ENCODE measurements at regions not wholly inside any gene's neighbourhood (a gene's known extent, or its start where the extent isn't known, plus 50 kb on each side); places are given as distances from the start of the nearest gene placed in this dataset.

DNA sequence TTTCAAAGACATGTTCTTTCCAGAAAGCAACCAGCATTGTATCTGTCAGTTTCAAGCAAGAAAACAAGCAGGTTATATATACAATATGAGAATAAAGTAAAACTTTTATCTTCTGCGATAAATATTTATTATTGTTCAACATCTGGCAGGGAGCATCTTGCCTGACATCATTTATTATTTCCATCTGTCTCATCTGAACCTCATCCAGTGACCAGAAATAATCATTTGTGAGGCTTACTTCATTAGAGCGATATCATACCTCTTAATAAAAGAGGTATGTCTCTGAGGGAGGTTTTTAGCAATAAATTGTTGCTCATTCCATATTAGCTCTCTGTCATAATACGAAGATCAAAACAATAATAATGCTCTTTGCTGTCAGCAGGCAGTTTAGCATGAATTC is 226.1 kb downstream of the CDC14C start:
- no peak for DNase-seq (ENCODE audit: low read depth, low spot score)
- TF ChIP-seq, protein P1, sequence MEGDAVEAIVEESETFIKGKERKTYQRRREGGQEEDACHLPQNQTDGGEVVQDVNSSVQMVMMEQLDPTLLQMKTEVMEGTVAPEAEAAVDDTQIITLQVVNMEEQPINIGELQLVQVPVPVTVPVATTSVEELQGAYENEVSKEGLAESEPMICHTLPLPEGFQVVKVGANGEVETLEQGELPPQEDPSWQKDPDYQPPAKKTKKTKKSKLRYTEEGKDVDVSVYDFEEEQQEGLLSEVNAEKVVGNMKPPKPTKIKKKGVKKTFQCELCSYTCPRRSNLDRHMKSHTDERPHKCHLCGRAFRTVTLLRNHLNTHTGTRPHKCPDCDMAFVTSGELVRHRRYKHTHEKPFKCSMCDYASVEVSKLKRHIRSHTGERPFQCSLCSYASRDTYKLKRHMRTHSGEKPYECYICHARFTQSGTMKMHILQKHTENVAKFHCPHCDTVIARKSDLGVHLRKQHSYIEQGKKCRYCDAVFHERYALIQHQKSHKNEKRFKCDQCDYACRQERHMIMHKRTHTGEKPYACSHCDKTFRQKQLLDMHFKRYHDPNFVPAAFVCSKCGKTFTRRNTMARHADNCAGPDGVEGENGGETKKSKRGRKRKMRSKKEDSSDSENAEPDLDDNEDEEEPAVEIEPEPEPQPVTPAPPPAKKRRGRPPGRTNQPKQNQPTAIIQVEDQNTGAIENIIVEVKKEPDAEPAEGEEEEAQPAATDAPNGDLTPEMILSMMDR (IDR thresholded peaks at IDR 0.05; ENCODE audit: insufficient read depth, low read length, missing control alignments): no peak
- CTCF ChIA-PET: interaction anchor here (0.8 kb wide), 1 partner anchor 851 kb away, joined by 3 read pairs; no protein-coding TSS in a partner anchor
- POLR2A ChIA-PET: interaction anchor here (0.6 kb wide), 1 partner anchor 546 kb away, joined by 3 read pairs; no protein-coding TSS in a partner anchor
- H3K4me3 ChIP-seq (ENCODE audit: low read depth, low read length): no peak overlapping the region

DNA sequence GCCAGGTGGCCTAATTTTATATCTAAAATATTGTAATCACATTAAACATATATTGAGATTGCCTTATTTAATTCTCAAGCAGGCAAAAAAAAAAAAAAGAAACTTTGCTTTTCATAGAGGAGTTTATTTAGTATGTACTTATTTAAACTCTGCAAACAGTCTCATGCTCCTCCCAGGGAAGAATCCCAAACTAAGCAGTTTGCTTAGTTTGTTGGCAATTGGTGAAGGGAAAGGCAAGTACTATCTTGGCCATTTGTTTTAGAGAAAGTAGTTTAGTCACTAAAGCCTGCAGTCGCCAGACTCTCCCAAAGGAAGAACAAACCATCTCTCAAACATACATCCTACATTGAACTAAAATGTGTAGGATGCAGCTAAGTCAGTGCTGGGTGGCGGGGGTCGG is 226.8 kb downstream of the CDC14C start:
- TF ChIP-seq, protein P1 (IDR thresholded peaks at IDR 0.05; ENCODE audit: insufficient read depth, low read length, missing control alignments): no peak
- H3K4me3 ChIP-seq (ENCODE audit: low read depth, low read length): no peak overlapping the region
- ChIA-PET CTCF (interaction anchor here (0.8 kb wide), 1 partner anchor 852 kb away, joined by 3 read pairs; no protein-coding TSS in a partner anchor), POLR2A (interaction anchor here (0.6 kb wide), 1 partner anchor 545 kb away, joined by 3 read pairs; no protein-coding TSS in a partner anchor)
- no peak for DNase-seq (ENCODE audit: low read depth, low spot score)

DNA sequence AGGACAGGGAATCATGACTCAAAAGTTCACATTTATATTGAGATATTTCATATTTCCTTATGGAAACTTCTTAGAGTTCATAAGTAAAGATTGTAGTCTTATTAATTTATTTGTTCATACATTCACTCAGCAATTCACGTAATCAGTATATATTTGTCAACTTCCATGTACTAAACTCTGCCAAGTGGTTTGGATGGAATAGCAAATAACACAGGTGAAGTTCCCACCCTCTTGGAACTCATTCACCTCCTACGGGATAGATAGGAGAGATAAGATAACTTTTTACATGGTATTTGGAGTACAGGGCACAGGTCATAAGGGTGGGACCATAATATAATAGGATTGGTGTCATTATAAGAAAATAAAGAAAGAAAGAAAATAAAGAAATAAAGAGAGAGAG is 234.0 kb downstream of the CDC14C start:
- no peak for DNase-seq (ENCODE audit: low read depth, low spot score)
- H3K4me3 ChIP-seq (ENCODE audit: low read depth, low read length): no peak overlapping the region
- CTCF ChIA-PET: no interaction called here
- POLR2A ChIA-PET: no interaction called here
- TF ChIP-seq, protein P1 (IDR thresholded peaks at IDR 0.05; ENCODE audit: insufficient read depth, low read length, missing control alignments): no peak

DNA sequence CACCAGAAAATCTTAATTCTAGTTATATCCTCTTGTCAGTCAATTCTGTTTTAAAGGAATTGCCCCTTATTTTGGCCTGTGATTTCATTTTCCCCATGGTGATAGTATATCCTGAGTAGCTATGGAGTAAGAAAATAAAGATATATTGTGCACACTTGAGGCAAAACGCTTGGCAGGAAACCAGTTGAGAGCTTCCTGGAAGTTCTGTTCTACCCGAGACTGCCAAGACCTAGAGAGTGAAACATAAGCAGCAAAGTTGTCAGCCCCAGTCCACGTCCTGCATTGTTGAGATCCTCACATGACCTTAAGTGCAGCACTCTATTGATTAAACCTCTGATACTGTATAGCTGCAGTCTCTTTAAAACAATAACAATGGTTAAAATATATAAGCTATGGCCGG is 235.2 kb downstream of the CDC14C start:
- TF ChIP-seq, protein P1 (IDR thresholded peaks at IDR 0.05; ENCODE audit: insufficient read depth, low read length, missing control alignments): no peak
- DNase-seq (ENCODE audit: low read depth, low spot score): no peak
- ChIA-PET POLR2A (no interaction called here), CTCF (no interaction called here)
- no peak overlapping the region for H3K4me3 ChIP-seq (ENCODE audit: low read depth, low read length)

DNA sequence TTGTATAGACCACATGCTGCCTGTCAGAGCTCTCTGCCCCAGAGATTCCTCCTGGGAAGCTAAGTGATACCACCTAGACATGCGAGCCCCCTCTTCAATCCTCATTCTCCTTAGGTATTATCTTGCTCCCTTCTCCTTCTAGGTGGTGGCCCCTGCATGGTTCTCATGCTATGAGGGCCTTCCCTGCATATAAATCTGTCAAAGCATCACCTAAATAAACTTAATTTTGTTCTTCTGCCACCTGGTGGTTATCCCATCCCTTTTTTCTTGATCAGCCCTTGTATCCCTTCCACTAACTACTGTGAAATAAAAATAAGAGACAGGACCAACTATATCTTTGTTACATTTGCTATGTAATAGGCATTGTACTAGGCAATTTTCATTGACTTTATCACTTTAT is 242.1 kb downstream of the CDC14C start:
- CTCF ChIA-PET: no interaction called here

DNA sequence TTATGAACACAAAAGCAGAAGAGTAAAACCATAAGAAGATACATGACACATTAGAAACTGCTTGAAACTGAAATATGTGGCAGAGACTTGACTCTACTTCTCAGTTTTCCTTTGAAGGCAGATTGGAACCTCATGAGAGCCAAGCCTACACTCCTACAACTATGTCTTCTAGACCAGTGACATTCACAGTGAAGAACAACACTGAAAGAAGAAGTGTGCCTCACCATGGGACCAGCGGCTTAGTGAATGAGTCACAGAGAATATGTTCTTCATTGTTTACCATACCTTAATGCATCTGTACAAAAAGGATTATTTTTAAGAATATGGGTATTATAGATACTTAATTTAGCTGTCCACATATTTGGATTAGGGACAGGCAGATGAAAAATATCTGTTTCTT is 248.3 kb downstream of the CDC14C start:
- TF ChIP-seq, protein P1 (IDR thresholded peaks at IDR 0.05; ENCODE audit: insufficient read depth, low read length, missing control alignments): no peak
- POLR2A ChIA-PET: no interaction called here
- DNase-seq (ENCODE audit: low read depth, low spot score): no peak
- CTCF ChIA-PET: no interaction called here
- H3K4me3 ChIP-seq (ENCODE audit: low read depth, low read length): no peak overlapping the region

More for the DNA sequence above, 242.1 kb downstream of the CDC14C start:
- TF ChIP-seq, protein P1 (IDR thresholded peaks at IDR 0.05; ENCODE audit: insufficient read depth, low read length, missing control alignments): no peak
- DNase-seq (ENCODE audit: low read depth, low spot score): no peak
- H3K4me3 ChIP-seq (ENCODE audit: low read depth, low read length): no peak overlapping the region
- POLR2A ChIA-PET: no interaction called here
